Esophagus squamous epithelium (tissue), 5 donors: ENCODE measurements at regions not wholly inside any gene's neighbourhood (a gene's known extent, or its start where the extent isn't known, plus 50 kb on each side); places are given as distances from the start of the nearest gene placed in this dataset.
"Not testable (repeated sequence)": the region's sequence is repeated elsewhere in the genome, so short reads cannot be mapped to it uniquely, and the experiment has no call there.

Source experiments
- DNase-seq: peaks from one replicate; lab custom pipeline; 2025; lab: John Stamatoyannopoulos, UW
- H3K27ac ChIP-seq, 4 donors: fragments of 200-600 bp; sonication (generic); one replicate each; pipeline ENCODE4 v1.5.1; 2016 to 2019; ENCODE audit warnings: mild to moderate bottlenecking in 1 of 4
- H3K27me3 ChIP-seq, 4 donors: fragments of 200-600 bp; sonication (generic); 1 replicate in 3 of 4; 2 replicates in 1 of 4; pipeline versions ENCODE4 v1.5.1 to v1.6.0; 2017 to 2021; ENCODE audit warnings: antibody characterized with exemption in 1 of 4
- H3K36me3 ChIP-seq, 3 donors: fragments of 200-600 bp; sonication (generic); one replicate each; pipeline ENCODE4 v1.5.1; 2016 to 2019
- H3K4me1 ChIP-seq, 3 donors: fragments of 200-600 bp; sonication (generic); one replicate each; pipeline ENCODE4 v1.5.1; 2017 to 2019
- H3K4me3 ChIP-seq, 4 donors: fragments of 200-600 bp; sonication (generic); 1 replicate in 3 of 4; 2 replicates in 1 of 4; pipeline ENCODE4 v1.5.1; 2016 to 2019; ENCODE audit warnings: mild to moderate bottlenecking in 2 of 4, moderate library complexity in 1 of 4
- H3K9me3 ChIP-seq, 3 donors: fragments of 200-600 bp; sonication (generic); one replicate each; pipeline ENCODE4 v1.5.1; 2016 to 2019
- CTCF ChIP-seq, 6 experiments: fragments of 450-650 bp in 4 of 6; fragments of 200-600 bp in 2 of 6; sonication (generic) in 2 of 6; IDR thresholded peaks; one replicate each; pipeline ENCODE4 v1.5.1; 2016 to 2019; ENCODE audit warnings: antibody characterized with exemption in 6 of 6, mild to moderate bottlenecking in 4 of 6, moderate library complexity in 4 of 6
- POLR2A ChIP-seq, 4 donors: fragments of 450-650 bp; IDR thresholded peaks; one replicate each; pipeline ENCODE4 v1.6.1; 2017; ENCODE audit warnings: antibody characterized with exemption in 4 of 4, mild to moderate bottlenecking in 4 of 4, moderate library complexity in 3 of 4
- WGBS, 2 donors: methylation state at CpG; one replicate each; pipeline ENCODE4 v1.1.5; 2018; 5-methylcytosine and 5-hydroxymethylcytosine counted together
- intact Hi-C: fragments of 100-400 bp; cut with DNase I; formaldehyde crosslinking; loops from one replicate; pipeline ENCODE4 v1.15.0; 2022
- donor health status: DM: yes; HTN: yes; CAD: no.

GRCh38 chr4:112747036-112747435 is 110.1 kb downstream of the LARP7 start:
- no peak for DNase-seq
- intact Hi-C loops = no loop called here
- WGBS, 2 donors = 8 to 16% methylated on average over 1 of the region's 1 CpG

GRCh38 chr4:112748352-112748878 is 111.5 kb downstream of the LARP7 start:
- intact Hi-C loops = no loop called here
- Histone ChIP-seq H3K27ac (no peak overlapping the region), H3K4me3 (no peak overlapping the region), H3K36me3 (no peaks in the 10 kb centered on the region), H3K4me1 (no peaks in the 10 kb centered on the region), H3K27me3 (no peaks in the 10 kb centered on the region), H3K9me3 (no peaks in the 10 kb centered on the region)
- TF ChIP-seq CTCF (IDR thresholded peaks at IDR 0.05) = no peak
- TF ChIP-seq POLR2A (IDR thresholded peaks at IDR 0.05) = no peak
- no peak for DNase-seq

More at GRCh38 chr4:112747036-112747435, 110.1 kb downstream of the LARP7 start:
- TF ChIP-seq POLR2A (IDR thresholded peaks at IDR 0.05) = no peak
- TF ChIP-seq CTCF (IDR thresholded peaks at IDR 0.05) = no peak
- Histone ChIP-seq H3K4me1 (no peaks in the 10 kb centered on the region), H3K36me3 (no peaks in the 10 kb centered on the region), H3K9me3 (no peaks in the 10 kb centered on the region), H3K27me3 (no peaks in the 10 kb centered on the region), H3K27ac (no peak overlapping the region), H3K4me3 (no peak overlapping the region)

GRCh38 chr4:112750749-112751148 is 113.8 kb downstream of the LARP7 start:
- H3K9me3 ChIP-seq, H3K4me3 ChIP-seq, H3K27me3 ChIP-seq, DNase-seq, H3K36me3 ChIP-seq, H3K27ac ChIP-seq, intact Hi-C loops, H3K4me1 ChIP-seq: not testable (repeated sequence)
- 69 to 87% methylated on average over 2 to 7 of the region's 7 CpGs for whole genome bisulfite sequencing, 2 donors

GRCh38 chr4:112751447-112751846 is 114.5 kb downstream of the LARP7 start:
- no peak overlapping the region for H3K27ac ChIP-seq
- no peak overlapping the region for H3K4me3 ChIP-seq
- no peak for DNase-seq
- no peak for TF ChIP-seq POLR2A (IDR thresholded peaks at IDR 0.05)
- no peak for TF ChIP-seq CTCF (IDR thresholded peaks at IDR 0.05)
- H3K9me3 ChIP-seq = no peaks in the 10 kb centered on the region
- H3K27me3 ChIP-seq = no peaks in the 10 kb centered on the region
- intact Hi-C loops = no loop called here
- no peaks in the 10 kb centered on the region for H3K36me3 ChIP-seq
- 56 to 60% methylated on average over 1 of the region's 1 CpG for WGBS, 2 donors
- H3K4me1 ChIP-seq = no peaks in the 10 kb centered on the region

GRCh38 chr4:112752061-112752460 is 115.1 kb downstream of the LARP7 start:
- TF ChIP-seq POLR2A (IDR thresholded peaks at IDR 0.05) (no peak), CTCF (IDR thresholded peaks at IDR 0.05) (no peak)

GRCh38 chr4:112752510-112752909 is 115.6 kb downstream of the LARP7 start:
- no peak for TF ChIP-seq POLR2A (IDR thresholded peaks at IDR 0.05)
- no peak for TF ChIP-seq CTCF (IDR thresholded peaks at IDR 0.05)
- no peaks in the 10 kb centered on the region for H3K4me1 ChIP-seq
- H3K27me3 ChIP-seq = no peaks in the 10 kb centered on the region
- no peaks in the 10 kb centered on the region for H3K36me3 ChIP-seq
- no peak overlapping the region for H3K4me3 ChIP-seq
- H3K27ac ChIP-seq = no peak overlapping the region
- intact Hi-C loops = no loop called here
- WGBS, 2 donors = 89 to 97% methylated on average over 3 of the region's 3 CpGs
- no peak for DNase-seq
- no peaks in the 10 kb centered on the region for H3K9me3 ChIP-seq

More at GRCh38 chr4:112752061-112752460, 115.1 kb downstream of the LARP7 start:
- no peaks in the 10 kb centered on the region for H3K36me3 ChIP-seq
- DNase-seq = no peak
- H3K4me3 ChIP-seq = no peak overlapping the region
- 21 to 46% methylated on average over 1 of the region's 1 CpG for WGBS, 2 donors
- no peaks in the 10 kb centered on the region for H3K27me3 ChIP-seq
- H3K9me3 ChIP-seq = no peaks in the 10 kb centered on the region
- H3K27ac ChIP-seq = no peak overlapping the region
- intact Hi-C loops = no loop called here
- no peaks in the 10 kb centered on the region for H3K4me1 ChIP-seq
